Ascending aorta (tissue), 2 donors: ENCODE measurements at regions not wholly inside any gene's neighbourhood (a gene's known extent, or its start where the extent isn't known, plus 50 kb on each side); places are given as distances from the start of the nearest gene placed in this dataset.

Experiments
- DNase-seq, 2 donors: peaks; one replicate each; pipeline ENCODE4 v3.0.0-alpha.2; 2019; ENCODE audit warnings: low spot score in 2 of 2
- H3K27ac ChIP-seq, 2 donors: fragments of 200-600 bp; sonication (generic); one replicate each; pipeline ENCODE4 v1.5.1; 2016 to 2017; ENCODE audit warnings: mild to moderate bottlenecking in 1 of 2
- H3K27me3 ChIP-seq: fragments of 200-600 bp; sonication (generic); one replicate; pipeline ENCODE4 v1.5.1; 2017
- H3K36me3 ChIP-seq, 2 donors: fragments of 200-600 bp; sonication (generic); one replicate each; pipeline ENCODE4 v1.5.1; 2016
- H3K4me1 ChIP-seq, 2 donors: fragments of 200-600 bp; sonication (generic); one replicate each; pipeline ENCODE4 v1.5.1; 2016 to 2017; ENCODE audit warnings: mild to moderate bottlenecking in 1 of 2
- H3K4me3 ChIP-seq, 2 donors: fragments of 200-600 bp; sonication (generic); one replicate each; pipeline ENCODE4 v1.5.1; 2016 to 2017; ENCODE audit warnings: mild to moderate bottlenecking in 1 of 2
- H3K9me3 ChIP-seq, 2 donors: fragments of 200-600 bp; sonication (generic); one replicate each; pipeline ENCODE4 v1.5.1; 2016
- intact Hi-C: fragments of 100-400 bp; cut with DNase I; formaldehyde crosslinking; loops from one replicate; pipeline ENCODE4 v1.15.1; 2023
- TF ChIP-seq, protein P1 (sequence below), 3 experiments: fragments of 200-600 bp in 2 of 3; fragments of 450-650 bp in 1 of 3; sonication (generic) in 2 of 3; IDR thresholded peaks; one replicate each; pipeline ENCODE4 v1.5.1; 2016 to 2019; ENCODE audit warnings: antibody characterized with exemption in 3 of 3, mild to moderate bottlenecking in 1 of 3, moderate library complexity in 1 of 3

DNA sequence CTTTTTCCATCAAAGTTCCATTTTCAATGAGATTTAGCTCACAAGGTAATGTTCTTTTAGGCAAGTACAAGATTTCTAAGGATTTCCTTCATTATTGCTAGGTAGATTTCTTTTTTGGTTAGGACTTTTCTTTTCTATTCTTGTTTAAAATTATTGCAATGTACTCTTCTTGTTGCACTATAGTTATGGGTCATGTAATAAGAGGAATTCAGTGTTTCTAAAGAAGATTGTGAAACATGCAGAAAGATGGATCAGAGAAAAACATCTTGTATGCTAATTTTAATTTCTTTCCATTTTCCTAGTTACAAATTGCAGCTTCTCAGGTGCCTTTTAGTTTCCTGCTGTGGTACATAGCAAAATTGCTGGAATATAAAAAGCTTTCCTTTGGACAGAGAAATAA lies 56.1 kb downstream of the BTG1 start:
- intact Hi-C loops: no loop called here
- no peak overlapping the region for H3K4me3 ChIP-seq
- TF ChIP-seq, protein P1, sequence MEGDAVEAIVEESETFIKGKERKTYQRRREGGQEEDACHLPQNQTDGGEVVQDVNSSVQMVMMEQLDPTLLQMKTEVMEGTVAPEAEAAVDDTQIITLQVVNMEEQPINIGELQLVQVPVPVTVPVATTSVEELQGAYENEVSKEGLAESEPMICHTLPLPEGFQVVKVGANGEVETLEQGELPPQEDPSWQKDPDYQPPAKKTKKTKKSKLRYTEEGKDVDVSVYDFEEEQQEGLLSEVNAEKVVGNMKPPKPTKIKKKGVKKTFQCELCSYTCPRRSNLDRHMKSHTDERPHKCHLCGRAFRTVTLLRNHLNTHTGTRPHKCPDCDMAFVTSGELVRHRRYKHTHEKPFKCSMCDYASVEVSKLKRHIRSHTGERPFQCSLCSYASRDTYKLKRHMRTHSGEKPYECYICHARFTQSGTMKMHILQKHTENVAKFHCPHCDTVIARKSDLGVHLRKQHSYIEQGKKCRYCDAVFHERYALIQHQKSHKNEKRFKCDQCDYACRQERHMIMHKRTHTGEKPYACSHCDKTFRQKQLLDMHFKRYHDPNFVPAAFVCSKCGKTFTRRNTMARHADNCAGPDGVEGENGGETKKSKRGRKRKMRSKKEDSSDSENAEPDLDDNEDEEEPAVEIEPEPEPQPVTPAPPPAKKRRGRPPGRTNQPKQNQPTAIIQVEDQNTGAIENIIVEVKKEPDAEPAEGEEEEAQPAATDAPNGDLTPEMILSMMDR (IDR thresholded peaks at IDR 0.05): no peak
- no peaks in the 10 kb centered on the region for H3K36me3 ChIP-seq
- no peak for DNase-seq
- H3K27ac ChIP-seq: no peak overlapping the region
- no peaks in the 10 kb centered on the region for H3K9me3 ChIP-seq
- no peaks in the 10 kb centered on the region for H3K27me3 ChIP-seq
- H3K4me1 ChIP-seq: no peaks in the 10 kb centered on the region

DNA sequence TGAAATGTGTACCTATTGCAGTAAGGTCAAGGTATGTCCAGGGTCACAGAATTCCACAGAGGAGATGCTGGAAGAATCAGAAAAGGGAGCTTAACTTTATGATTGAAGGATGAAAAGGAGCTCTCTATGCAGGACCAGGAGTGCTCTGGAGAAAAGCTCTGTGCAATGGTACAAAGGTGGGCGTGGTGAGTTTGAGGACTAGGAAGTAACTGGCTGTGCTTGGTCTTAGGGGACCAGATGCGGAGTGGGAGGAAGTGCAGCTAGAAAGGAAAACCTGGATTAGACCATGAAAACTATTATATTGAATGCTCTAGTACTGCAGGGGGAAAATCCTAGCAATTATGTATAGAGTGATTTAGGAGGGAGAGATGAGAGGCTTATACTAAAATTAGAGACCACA lies 56.8 kb downstream of the BTG1 start:
- DNase-seq: no peak
- H3K27ac ChIP-seq: no peak overlapping the region
- TF ChIP-seq, protein P1 (IDR thresholded peaks at IDR 0.05): no peak
- intact Hi-C loops: no loop called here
- H3K4me1 ChIP-seq: no peaks in the 10 kb centered on the region
- no peak overlapping the region for H3K4me3 ChIP-seq
- H3K27me3 ChIP-seq: no peaks in the 10 kb centered on the region
- H3K36me3 ChIP-seq: no peaks in the 10 kb centered on the region
- H3K9me3 ChIP-seq: no peaks in the 10 kb centered on the region

DNA sequence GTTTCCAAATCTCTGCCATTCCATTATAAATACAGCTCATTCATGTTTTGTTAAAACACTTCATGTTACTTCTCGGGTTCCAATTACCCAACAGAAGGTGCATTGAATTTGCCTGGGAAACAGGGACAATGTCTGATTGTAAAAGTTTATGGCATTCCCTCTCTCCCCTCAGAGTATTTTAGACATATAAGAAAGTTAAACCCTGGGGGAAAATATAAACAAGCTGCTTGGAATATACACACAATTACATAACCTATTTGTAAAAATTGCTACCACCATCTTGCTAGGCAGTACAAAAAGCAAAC lies 60.0 kb downstream of the BTG1 start:
- H3K4me3 ChIP-seq: no peak overlapping the region
- no peak for DNase-seq
- no peaks in the 10 kb centered on the region for H3K27me3 ChIP-seq
- no peak overlapping the region for H3K27ac ChIP-seq
- intact Hi-C loops: no loop called here
- H3K4me1 ChIP-seq: no peaks in the 10 kb centered on the region
- no peaks in the 10 kb centered on the region for H3K9me3 ChIP-seq
- no peaks in the 10 kb centered on the region for H3K36me3 ChIP-seq
- TF ChIP-seq, protein P1 (IDR thresholded peaks at IDR 0.05): no peak

DNA sequence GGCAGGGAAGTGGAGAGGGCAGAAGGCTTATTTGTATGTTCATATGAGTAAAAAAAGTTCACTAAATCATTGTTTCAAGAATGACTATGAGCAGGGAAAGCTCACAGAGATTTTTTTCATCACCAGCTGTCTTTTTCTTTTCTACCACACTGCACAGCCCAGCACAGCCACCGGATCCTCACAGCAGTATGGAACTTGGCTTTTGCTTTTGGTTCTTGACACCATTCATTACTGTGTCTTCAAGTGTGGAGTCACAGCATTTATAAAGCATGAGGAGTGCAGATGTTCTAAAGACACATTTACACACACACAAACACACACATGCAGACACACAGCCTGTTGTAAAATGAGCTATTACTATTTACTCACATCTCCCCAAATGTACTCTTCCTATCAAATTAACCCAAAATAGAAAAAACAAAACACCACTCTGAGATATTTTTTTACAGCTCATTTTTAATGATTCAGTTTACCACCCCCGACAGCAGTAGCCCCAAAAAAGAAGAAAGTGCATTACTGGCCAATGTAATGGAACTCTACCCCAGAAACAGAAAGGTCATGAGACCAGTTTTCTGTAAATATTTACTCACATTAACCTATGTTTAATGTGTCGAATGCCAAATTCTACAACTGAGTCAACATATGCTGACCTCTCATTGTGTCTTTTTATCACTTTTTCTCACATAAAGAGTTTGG lies 60.5 kb downstream of the BTG1 start:
- no peak overlapping the region for H3K27ac ChIP-seq
- TF ChIP-seq, protein P1 (IDR thresholded peaks at IDR 0.05): no peak
- DNase-seq: no peak
- H3K9me3 ChIP-seq: no peaks in the 10 kb centered on the region
- no peak overlapping the region for H3K4me3 ChIP-seq
- no peaks in the 10 kb centered on the region for H3K4me1 ChIP-seq
- no peaks in the 10 kb centered on the region for H3K27me3 ChIP-seq
- no peaks in the 10 kb centered on the region for H3K36me3 ChIP-seq
- intact Hi-C loops: no loop called here

DNA sequence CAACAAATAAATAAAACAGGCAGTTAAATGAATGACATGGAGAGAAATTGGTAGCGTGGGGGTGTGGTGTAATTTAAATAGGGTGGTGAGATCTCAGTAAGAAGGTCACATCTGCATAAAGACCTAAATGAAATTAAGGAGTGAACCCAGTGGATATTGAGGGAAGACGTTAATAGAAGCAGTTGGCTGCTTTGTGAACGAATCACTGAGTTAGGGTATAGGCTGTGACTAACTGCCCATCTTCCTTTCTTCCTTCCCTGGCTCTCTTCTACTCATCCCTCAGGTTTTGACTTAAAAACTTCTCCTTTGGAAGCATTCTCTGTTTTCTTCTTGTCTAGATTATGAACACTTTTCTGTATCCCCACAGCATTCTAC lies 64.7 kb downstream of the BTG1 start:
- Histone ChIP-seq H3K27ac (no peak overlapping the region), H3K36me3 (no peaks in the 10 kb centered on the region), H3K4me3 (no peak overlapping the region), H3K9me3 (no peaks in the 10 kb centered on the region), H3K27me3 (no peaks in the 10 kb centered on the region), H3K4me1 (peaks cover 0 to 10% of the 10 kb centered on the region in 2 donors)
- no peak for DNase-seq
- TF ChIP-seq, protein P1 (IDR thresholded peaks at IDR 0.05): no peak
- intact Hi-C loops: no loop called here

DNA sequence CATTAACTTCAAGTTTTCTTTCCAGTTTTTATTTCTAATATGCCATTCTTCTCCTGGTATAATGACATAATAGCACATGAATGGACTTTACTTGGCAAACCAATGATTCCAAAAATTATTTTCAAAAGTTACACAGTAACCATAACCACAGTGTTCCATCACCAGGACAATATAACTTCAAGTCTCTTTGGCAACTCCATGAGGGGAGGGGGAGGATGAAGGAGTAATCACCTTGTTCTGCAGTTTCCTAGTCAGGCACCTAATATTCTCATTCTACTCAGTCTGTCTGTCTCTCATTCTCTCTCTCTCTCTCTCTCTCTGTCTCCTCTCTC lies 66.6 kb downstream of the BTG1 start:
- intact Hi-C loops: no loop called here
- peaks cover 0 to 10% of the 10 kb centered on the region in 2 donors for H3K4me1 ChIP-seq

More for the DNA sequence above, 66.6 kb downstream of the BTG1 start:
- H3K4me3 ChIP-seq: no peak overlapping the region
- DNase-seq: no peak
- H3K27me3 ChIP-seq: no peaks in the 10 kb centered on the region
- TF ChIP-seq, protein P1 (IDR thresholded peaks at IDR 0.05): no peak
- no peaks in the 10 kb centered on the region for H3K36me3 ChIP-seq
- H3K27ac ChIP-seq: no peak overlapping the region
- no peaks in the 10 kb centered on the region for H3K9me3 ChIP-seq
